PC-3 (cell line): ENCODE measurements at regions not wholly inside any gene's neighbourhood (a gene's known extent, or its start where the extent isn't known, plus 50 kb on each side); places are given as distances from the start of the nearest gene placed in this dataset.

ENCODE experiments used
- ATAC-seq: fragments of 200-7000 bp; cut with Tn5 transposase; 2 replicates; pipeline ENCODE4 v1.9.1; 2020; ENCODE audit warnings: mild to moderate bottlenecking, moderate library complexity
- BruUV-seq: library from RNA; stranded (reverse); fragments of 400-500 nt; replicated peaks from 2 replicates; lab custom pipeline; 2021; lab: Mats Ljungman, UMichigan
- CTCF ChIA-PET: fragments of 300-600 bp; sonication (Branson Sonifier 250); formaldehyde crosslinking; loops from one replicate; lab custom pipeline; 2022; ENCODE audit warnings: antibody characterized with exemption; lab: Charles Lee
- POLR2A ChIA-PET: fragments of 300-600 bp; sonication (Branson Sonifier 250); formaldehyde crosslinking; loops from one replicate; lab custom pipeline; 2022; ENCODE audit warnings: antibody characterized with exemption; ENCODE audit not compliant: unreplicated experiment; lab: Charles Lee
- DNase-seq: peaks from one replicate; pipeline ENCODE4 v3.0.0-alpha.2; 2015
- H2AFZ ChIP-seq: fragments of 300-600 bp; sonication (generic); 2 replicates; pipeline ENCODE4 v1.6.0; 2016; ENCODE audit warnings: antibody characterized with exemption, low read length
- H3F3A ChIP-seq: fragments of 300-600 bp; sonication (generic); one replicate; pipeline ENCODE4 v1.6.0; 2017; ENCODE audit warnings: antibody characterized with exemption, low read length, control low read depth, mild to moderate bottlenecking; ENCODE audit not compliant: unreplicated experiment
- H3K27ac ChIP-seq: fragments of 300-600 bp; sonication (generic); 2 replicates; pipeline ENCODE4 v1.5.1; 2016; ENCODE audit warnings: mild to moderate bottlenecking, low read length
- H3K27me3 ChIP-seq: fragments of 300-600 bp; sonication (generic); 2 replicates; pipeline ENCODE4 v1.6.1; 2016; ENCODE audit warnings: low read length, mixed read lengths
- H3K36me3 ChIP-seq: fragments of 300-600 bp; sonication (generic); 2 replicates; pipeline ENCODE4 v1.6.1; 2016; ENCODE audit warnings: low read depth, mixed run types, low read length, mixed read lengths
- H3K4me1 ChIP-seq: fragments of 300-600 bp; sonication (generic); 2 replicates; pipeline ENCODE4 v1.5.1; 2016; ENCODE audit warnings: low read length; ENCODE audit not compliant: insufficient read depth
- H3K4me2 ChIP-seq: fragments of 300-600 bp; sonication (generic); 2 replicates; pipeline ENCODE4 v1.6.0; 2016; ENCODE audit warnings: low read length
- H3K4me3 ChIP-seq: fragments of 300-600 bp; sonication (generic); 2 replicates; pipeline ENCODE4 v1.5.1; 2016; ENCODE audit warnings: mild to moderate bottlenecking, low read length, mixed read lengths
- H3K79me2 ChIP-seq: fragments of 300-600 bp; sonication (generic); 2 replicates; pipeline ENCODE4 v1.6.1; 2017; ENCODE audit warnings: low read length, mixed read lengths
- H3K9ac ChIP-seq: fragments of 300-600 bp; sonication (generic); 2 replicates; pipeline ENCODE4 v1.6.0; 2016; ENCODE audit warnings: mild to moderate bottlenecking, low read length
- H3K9me2 ChIP-seq: fragments of 300-600 bp; sonication (generic); replicated peaks from 2 replicates; pipeline ENCODE4 v1.6.1; 2016; ENCODE audit warnings: mixed run types, low read length, mixed read lengths
- H3K9me3 ChIP-seq: fragments of 300-600 bp; sonication (generic); 2 replicates; pipeline ENCODE4 v1.6.1; 2016; ENCODE audit warnings: low read length, mixed read lengths
- H4K20me1 ChIP-seq: fragments of 300-600 bp; sonication (generic); 2 replicates; pipeline ENCODE4 v1.6.1; 2016; ENCODE audit warnings: low read length, mixed read lengths
- CTCF ChIP-seq: fragments of 300-600 bp; sonication (generic); conservative IDR thresholded peaks from 2 replicates; pipeline ENCODE4 v1.5.1; 2017; ENCODE audit warnings: antibody characterized with exemption, low read depth, mild to moderate bottlenecking, low read length
- EZH2 ChIP-seq: fragments of 300-600 bp; sonication (generic); IDR thresholded peaks from one replicate; pipeline ENCODE4 v1.6.1; 2017; ENCODE audit warnings: antibody characterized with exemption, mild to moderate bottlenecking, low read length; ENCODE audit not compliant: unreplicated experiment
- EZH2phosphoT487 ChIP-seq: fragments of 300-600 bp; sonication (generic); IDR thresholded peaks from 2 replicates; pipeline ENCODE4 v1.6.1; 2018; ENCODE audit warnings: mild to moderate bottlenecking, antibody characterized with exemption, low read length, borderline replicate concordance
- intact Hi-C: fragments of 100-400 bp; cut with micrococcal nuclease; formaldehyde crosslinking; loops from 2 replicates; pipeline ENCODE4 v1.9.0; 2023

GRCh38 chr1:173417563-173417962 lies 59.6 kb upstream of the PRDX6 start:
- ChIA-PET CTCF (interaction anchor here (0.6 to 1.0 kb wide), 4 partner anchors 58 to 593 kb away, joined by 3 to 6 read pairs (median 4); no protein-coding TSS in a partner anchor), POLR2A (interaction anchor here (0.6 kb wide), 1 partner anchor 591 kb away, joined by 3 read pairs; no protein-coding TSS in a partner anchor)
- intact Hi-C loops: no loop called here
- no peak overlapping the region for H3K4me3 ChIP-seq
- no peak overlapping the region for H3K9ac ChIP-seq
- BruUV-seq: no TSS peak
- no peaks in the 10 kb centered on the region for H4K20me1 ChIP-seq
- no peaks in the 10 kb centered on the region for H3F3A ChIP-seq
- no peak overlapping the region for H3K4me2 ChIP-seq
- H3K27me3 ChIP-seq: no peaks in the 10 kb centered on the region
- no peaks in the 10 kb centered on the region for H3K36me3 ChIP-seq
- no peak overlapping the region for H2AFZ ChIP-seq
- no peak overlapping the region for H3K27ac ChIP-seq
- no peaks in the 10 kb centered on the region for H3K9me2 ChIP-seq
- H3K79me2 ChIP-seq: no peaks in the 10 kb centered on the region
- no peak for ATAC-seq
- H3K4me1 ChIP-seq: peaks cover 18% of the 10 kb centered on the region
- TF ChIP-seq EZH2: no peak
- TF ChIP-seq EZH2phosphoT487: no peak
- TF ChIP-seq CTCF: no peak
- H3K9me3 ChIP-seq: no peaks in the 10 kb centered on the region
- DNase-seq: no peak

- Histone ChIP-seq H2AFZ (no peak overlapping the region), H3K9me3 (no peaks in the 10 kb centered on the region), H3K79me2 (no peaks in the 10 kb centered on the region), H3K4me2 (no peak overlapping the region), H3K4me1 (peaks cover 21% of the 10 kb centered on the region), H3K9ac (no peak overlapping the region), H3K36me3 (no peaks in the 10 kb centered on the region), H3K9me2 (no peaks in the 10 kb centered on the region), H3K27me3 (no peaks in the 10 kb centered on the region), H3K27ac (no peak overlapping the region), H3K4me3 (no peak overlapping the region), H4K20me1 (no peaks in the 10 kb centered on the region), H3F3A (no peaks in the 10 kb centered on the region)
- peak; percentile 56 for DNase-seq
- no peak for ATAC-seq
- intact Hi-C loops: no loop called here
- POLR2A ChIA-PET: no interaction called here
- no TSS peak for BruUV-seq
- CTCF ChIA-PET: interaction anchor here (0.6 to 0.9 kb wide), 2 partner anchors 89 to 594 kb away, joined by 4 to 6 read pairs; no protein-coding TSS in a partner anchor
- TF ChIP-seq EZH2phosphoT487 (no peak), EZH2 (no peak), CTCF (no peak)
Observed at GRCh38 chr1:173418107-173418985, 58.8 kb upstream of the PRDX6 start.
